ENCODE measurements at regions not wholly inside any gene's neighbourhood (a gene's known extent, or its start where the extent isn't known, plus 50 kb on each side); places are given as distances from the start of the nearest gene placed in this dataset.

DNA sequence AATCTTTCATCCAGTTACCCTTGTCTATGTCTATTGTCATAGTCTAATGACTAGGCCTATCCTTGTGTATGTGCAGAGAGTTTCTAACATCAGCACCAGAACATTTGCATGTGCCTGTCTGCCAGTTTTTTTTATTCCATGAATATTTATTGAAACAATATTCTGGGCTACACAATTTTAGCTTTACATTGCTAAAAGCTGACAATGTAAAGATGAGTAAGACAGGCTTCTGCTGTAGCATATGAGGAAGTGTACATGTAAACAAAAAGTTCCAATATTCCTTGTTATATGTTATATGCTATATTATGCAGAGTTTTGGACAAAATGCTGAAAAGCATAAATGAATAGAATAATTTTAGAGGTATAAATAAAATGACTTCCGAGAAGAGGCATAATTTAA is 357.7 kb downstream of the NYAP2 start:
- TF ChIP-seq, protein P1, sequence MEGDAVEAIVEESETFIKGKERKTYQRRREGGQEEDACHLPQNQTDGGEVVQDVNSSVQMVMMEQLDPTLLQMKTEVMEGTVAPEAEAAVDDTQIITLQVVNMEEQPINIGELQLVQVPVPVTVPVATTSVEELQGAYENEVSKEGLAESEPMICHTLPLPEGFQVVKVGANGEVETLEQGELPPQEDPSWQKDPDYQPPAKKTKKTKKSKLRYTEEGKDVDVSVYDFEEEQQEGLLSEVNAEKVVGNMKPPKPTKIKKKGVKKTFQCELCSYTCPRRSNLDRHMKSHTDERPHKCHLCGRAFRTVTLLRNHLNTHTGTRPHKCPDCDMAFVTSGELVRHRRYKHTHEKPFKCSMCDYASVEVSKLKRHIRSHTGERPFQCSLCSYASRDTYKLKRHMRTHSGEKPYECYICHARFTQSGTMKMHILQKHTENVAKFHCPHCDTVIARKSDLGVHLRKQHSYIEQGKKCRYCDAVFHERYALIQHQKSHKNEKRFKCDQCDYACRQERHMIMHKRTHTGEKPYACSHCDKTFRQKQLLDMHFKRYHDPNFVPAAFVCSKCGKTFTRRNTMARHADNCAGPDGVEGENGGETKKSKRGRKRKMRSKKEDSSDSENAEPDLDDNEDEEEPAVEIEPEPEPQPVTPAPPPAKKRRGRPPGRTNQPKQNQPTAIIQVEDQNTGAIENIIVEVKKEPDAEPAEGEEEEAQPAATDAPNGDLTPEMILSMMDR (IDR thresholded peaks at IDR 0.05; ENCODE audit: insufficient read depth, low read length, poor library complexity, severe bottlenecking) = no peak
- TF ChIP-seq EZH2phosphoT487 (conservative IDR thresholded peaks at IDR 0.05; ENCODE audit: low read length) = no peak
